ENCODE measurements at regions not wholly inside any gene's neighbourhood (a gene's known extent, or its start where the extent isn't known, plus 50 kb on each side); places are given as distances from the start of the nearest gene placed in this dataset.
"Not testable (repeated sequence)": the region's sequence is repeated elsewhere in the genome, so short reads cannot be mapped to it uniquely, and the experiment has no call there.

GRCh38 chr5:104039871-104040270 is 477.3 kb upstream of the NUDT12 start:
- not testable (repeated sequence) for H3K27me3 ChIP-seq (ENCODE audit: insufficient read depth, low read length); H3K36me3 ChIP-seq (ENCODE audit: insufficient read depth, low read length); H3K4me1 ChIP-seq (ENCODE audit: insufficient read depth, low read length); H3K9ac ChIP-seq (ENCODE audit: low read depth, low read length); H3K4me3 ChIP-seq (ENCODE audit: low read length); H3K27ac ChIP-seq (ENCODE audit: low read depth, low read length); H3K9me3 ChIP-seq (ENCODE audit: insufficient read depth, low read depth, low read length)
- 86% methylated on average over 4 of the region's 4 CpGs for WGBS

GRCh38 chr5:104037136-104037535 is 474.5 kb upstream of the NUDT12 start:
- not testable (repeated sequence) for H3K27me3 ChIP-seq (ENCODE audit: insufficient read depth, low read length); H3K4me1 ChIP-seq (ENCODE audit: insufficient read depth, low read length); H3K36me3 ChIP-seq (ENCODE audit: insufficient read depth, low read length); H3K9ac ChIP-seq (ENCODE audit: low read depth, low read length); H3K27ac ChIP-seq (ENCODE audit: low read depth, low read length); H3K9me3 ChIP-seq (ENCODE audit: insufficient read depth, low read depth, low read length); H3K4me3 ChIP-seq (ENCODE audit: low read length)
- WGBS, result 86% methylated on average over 3 of the region's 4 CpGs

DNA sequence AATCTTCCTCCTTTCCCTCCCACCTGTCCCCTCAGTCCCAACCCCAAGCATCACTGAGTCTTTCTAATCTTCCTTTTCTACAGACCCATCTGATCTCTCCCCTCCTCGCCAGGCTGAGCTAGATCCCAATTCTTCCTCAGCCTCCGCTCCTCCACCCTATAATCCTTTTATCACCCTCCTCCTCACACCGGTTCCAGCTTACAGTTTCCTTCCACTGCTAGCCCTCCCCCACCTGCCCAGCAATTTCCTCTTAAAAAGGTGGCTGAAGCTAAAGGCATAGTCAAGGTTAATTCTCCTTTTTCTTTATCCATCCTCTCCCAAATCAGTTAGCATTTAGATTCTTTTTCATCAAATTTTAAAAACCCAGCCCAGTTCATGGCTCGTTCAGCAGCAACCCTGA is 470.6 kb upstream of the NUDT12 start:
- not testable (repeated sequence) for H3K4me3 ChIP-seq (ENCODE audit: low read length); H3K27ac ChIP-seq (ENCODE audit: low read depth, low read length); H3K27me3 ChIP-seq (ENCODE audit: insufficient read depth, low read length); H3K9ac ChIP-seq (ENCODE audit: low read depth, low read length); H3K9me3 ChIP-seq (ENCODE audit: insufficient read depth, low read depth, low read length); H3K4me1 ChIP-seq (ENCODE audit: insufficient read depth, low read length); H3K36me3 ChIP-seq (ENCODE audit: insufficient read depth, low read length)
- 75% methylated on average over 4 of the region's 4 CpGs for WGBS

- Histone ChIP-seq H3K36me3 (ENCODE audit: insufficient read depth, low read length) (no peaks in the 10 kb centered on the region), H3K4me1 (ENCODE audit: insufficient read depth, low read length) (no peaks in the 10 kb centered on the region), H3K9ac (ENCODE audit: low read depth, low read length) (no peak overlapping the region), H3K27me3 (ENCODE audit: insufficient read depth, low read length) (no peaks in the 10 kb centered on the region), H3K27ac (ENCODE audit: low read depth, low read length) (no peak overlapping the region), H3K9me3 (ENCODE audit: insufficient read depth, low read depth, low read length) (0 out of 2 replicates have a peak, but pooled peaks cover 5% of the 10 kb centered on the region), H3K4me3 (ENCODE audit: low read length) (no peak overlapping the region)
- WGBS, result over 99% methylated on average over 5 of the region's 5 CpGs
Observed at GRCh38 chr5:104024538-104024937, 461.9 kb upstream of the NUDT12 start.

DNA sequence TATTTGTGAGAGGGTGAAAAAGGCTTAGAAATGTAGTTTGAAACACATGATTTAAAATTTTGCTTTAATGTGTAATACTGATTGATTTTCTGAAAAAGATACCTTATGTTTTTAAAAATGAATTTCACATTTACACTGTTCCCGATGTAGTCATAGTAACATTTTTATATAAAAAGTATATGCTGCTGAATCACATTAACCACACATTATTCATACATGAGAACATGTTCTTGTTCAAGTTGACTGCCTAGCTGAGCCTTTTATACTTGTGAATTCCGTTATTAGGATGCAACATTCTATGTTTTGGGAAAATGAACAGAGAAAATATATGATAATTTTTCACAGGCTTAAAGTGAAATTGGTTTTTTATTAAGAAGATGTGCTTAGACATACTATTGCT is 461.1 kb upstream of the NUDT12 start:
- no peaks in the 10 kb centered on the region for H3K4me1 ChIP-seq (ENCODE audit: insufficient read depth, low read length)
- H3K9me3 ChIP-seq (ENCODE audit: insufficient read depth, low read depth, low read length), result peaks cover 13% of the 10 kb centered on the region
- no peaks in the 10 kb centered on the region for H3K27me3 ChIP-seq (ENCODE audit: insufficient read depth, low read length)
- no peak overlapping the region for H3K4me3 ChIP-seq (ENCODE audit: low read length)
- H3K36me3 ChIP-seq (ENCODE audit: insufficient read depth, low read length), result no peaks in the 10 kb centered on the region
- WGBS, result 85% methylated on average over 1 of the region's 2 CpGs
- H3K9ac ChIP-seq (ENCODE audit: low read depth, low read length), result no peak overlapping the region
- no peak overlapping the region for H3K27ac ChIP-seq (ENCODE audit: low read depth, low read length)

GRCh38 chr5:104019956-104020355 is 457.4 kb upstream of the NUDT12 start:
- H3K9ac ChIP-seq (ENCODE audit: low read depth, low read length), result no peak overlapping the region
- WGBS, result 96% methylated on average over 2 of the region's 2 CpGs
- H3K27ac ChIP-seq (ENCODE audit: low read depth, low read length), result no peak overlapping the region
- peaks cover 30% of the 10 kb centered on the region for H3K9me3 ChIP-seq (ENCODE audit: insufficient read depth, low read depth, low read length)
- no peaks in the 10 kb centered on the region for H3K27me3 ChIP-seq (ENCODE audit: insufficient read depth, low read length)
- H3K36me3 ChIP-seq (ENCODE audit: insufficient read depth, low read length), result no peaks in the 10 kb centered on the region
- H3K4me1 ChIP-seq (ENCODE audit: insufficient read depth, low read length), result no peaks in the 10 kb centered on the region
- no peak overlapping the region for H3K4me3 ChIP-seq (ENCODE audit: low read length)

- Histone ChIP-seq H3K4me1 (ENCODE audit: insufficient read depth, low read length) (no peaks in the 10 kb centered on the region), H3K36me3 (ENCODE audit: insufficient read depth, low read length) (no peaks in the 10 kb centered on the region), H3K4me3 (ENCODE audit: low read length) (no peak overlapping the region), H3K27me3 (ENCODE audit: insufficient read depth, low read length) (no peaks in the 10 kb centered on the region), H3K9ac (ENCODE audit: low read depth, low read length) (no peak overlapping the region), H3K9me3 (ENCODE audit: insufficient read depth, low read depth, low read length) (peaks cover 30% of the 10 kb centered on the region), H3K27ac (ENCODE audit: low read depth, low read length) (no peak overlapping the region)
Observed at GRCh38 chr5:104018299-104018698, 455.7 kb upstream of the NUDT12 start.

DNA sequence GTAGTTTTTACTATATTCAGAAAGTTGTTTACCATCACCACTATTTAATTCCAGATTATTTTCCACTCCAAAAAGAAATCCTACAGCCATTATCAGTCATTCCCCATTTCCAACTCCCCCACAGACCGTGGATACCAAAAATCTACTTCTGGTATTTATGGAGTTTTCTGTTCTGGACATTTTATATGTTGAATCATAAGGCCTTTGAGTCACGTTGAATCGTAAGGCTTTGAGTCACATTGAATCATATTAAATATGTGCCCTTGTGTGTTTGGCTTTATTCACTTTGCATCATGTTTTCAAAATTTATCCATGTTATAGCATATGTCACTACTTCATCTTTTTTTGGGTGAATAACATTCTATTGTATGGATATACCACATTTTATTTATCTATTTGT is 454.1 kb upstream of the NUDT12 start:
- no peaks in the 10 kb centered on the region for H3K27me3 ChIP-seq (ENCODE audit: insufficient read depth, low read length)
- H3K4me1 ChIP-seq (ENCODE audit: insufficient read depth, low read length), result no peaks in the 10 kb centered on the region
- 100% methylated on average over 2 of the region's 3 CpGs for WGBS
- no peaks in the 10 kb centered on the region for H3K36me3 ChIP-seq (ENCODE audit: insufficient read depth, low read length)
- H3K4me3 ChIP-seq (ENCODE audit: low read length), result no peak overlapping the region
- no peak overlapping the region for H3K27ac ChIP-seq (ENCODE audit: low read depth, low read length)
- peaks cover 30% of the 10 kb centered on the region for H3K9me3 ChIP-seq (ENCODE audit: insufficient read depth, low read depth, low read length)
- H3K9ac ChIP-seq (ENCODE audit: low read depth, low read length), result no peak overlapping the region

GRCh38 chr5:104015765-104016164 is 453.2 kb upstream of the NUDT12 start:
- H3K27me3 ChIP-seq (ENCODE audit: insufficient read depth, low read length), result no peaks in the 10 kb centered on the region
- peaks cover 30% of the 10 kb centered on the region for H3K9me3 ChIP-seq (ENCODE audit: insufficient read depth, low read depth, low read length)
- H3K4me3 ChIP-seq (ENCODE audit: low read length), result no peak overlapping the region
- no peaks in the 10 kb centered on the region for H3K4me1 ChIP-seq (ENCODE audit: insufficient read depth, low read length)
- H3K27ac ChIP-seq (ENCODE audit: low read depth, low read length), result no peak overlapping the region
- H3K9ac ChIP-seq (ENCODE audit: low read depth, low read length), result no peak overlapping the region
- H3K36me3 ChIP-seq (ENCODE audit: insufficient read depth, low read length), result no peaks in the 10 kb centered on the region
- 91% methylated on average over 2 of the region's 2 CpGs for WGBS

DNA sequence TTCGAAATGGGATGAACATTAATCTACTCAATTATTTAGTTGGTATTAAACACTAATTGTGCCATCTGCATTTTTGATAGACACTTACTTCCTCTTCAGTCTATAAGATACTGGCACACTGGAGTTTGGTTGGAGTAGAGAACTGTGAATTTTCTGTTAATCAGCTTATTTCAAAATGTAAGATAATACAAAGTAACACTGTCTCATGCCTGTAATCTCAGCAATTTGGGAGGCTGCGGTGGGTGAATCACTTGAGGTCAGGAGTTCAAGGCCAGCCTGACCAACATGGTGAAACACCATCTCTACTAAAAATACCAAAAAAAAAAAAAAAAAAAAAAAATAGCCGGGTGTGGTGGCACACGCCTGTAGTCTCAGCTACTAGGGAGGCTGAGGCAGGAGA is 440.2 kb upstream of the NUDT12 start:
- H3K36me3 ChIP-seq (ENCODE audit: insufficient read depth, low read length); H3K9ac ChIP-seq (ENCODE audit: low read depth, low read length); H3K9me3 ChIP-seq (ENCODE audit: insufficient read depth, low read depth, low read length); H3K4me1 ChIP-seq (ENCODE audit: insufficient read depth, low read length); H3K4me3 ChIP-seq (ENCODE audit: low read length); H3K27me3 ChIP-seq (ENCODE audit: insufficient read depth, low read length); H3K27ac ChIP-seq (ENCODE audit: low read depth, low read length): not testable (repeated sequence)
- 100% methylated on average over 3 of the region's 4 CpGs for WGBS

GRCh38 chr5:104001136-104001535 is 438.5 kb upstream of the NUDT12 start:
- Histone ChIP-seq H3K4me3 (ENCODE audit: low read length) (no peak overlapping the region), H3K9me3 (ENCODE audit: insufficient read depth, low read depth, low read length) (no peaks in the 10 kb centered on the region), H3K27ac (ENCODE audit: low read depth, low read length) (no peak overlapping the region), H3K27me3 (ENCODE audit: insufficient read depth, low read length) (no peaks in the 10 kb centered on the region), H3K4me1 (ENCODE audit: insufficient read depth, low read length) (no peaks in the 10 kb centered on the region), H3K9ac (ENCODE audit: low read depth, low read length) (no peak overlapping the region), H3K36me3 (ENCODE audit: insufficient read depth, low read length) (no peaks in the 10 kb centered on the region)
- WGBS, result 78% methylated on average over 1 of the region's 2 CpGs

DNA sequence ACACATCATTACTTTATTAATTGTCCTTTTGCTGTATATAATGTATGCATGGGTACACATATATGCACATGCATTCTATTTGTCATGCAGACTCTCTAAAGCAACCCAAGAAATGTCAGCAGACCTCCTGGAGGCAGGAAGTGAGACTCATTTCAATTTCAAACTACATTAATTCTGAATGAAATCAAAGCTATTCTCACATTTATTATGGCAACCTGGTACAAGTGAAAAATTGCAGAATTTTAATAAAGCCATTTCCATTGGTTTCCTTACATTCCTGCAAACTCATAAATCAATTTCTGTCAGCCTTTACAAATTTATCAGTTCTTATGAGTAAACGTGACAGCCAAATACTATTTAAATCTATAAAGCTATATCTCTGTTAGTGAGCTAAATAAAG is 430.4 kb upstream of the NUDT12 start:
- WGBS, result no CpG with 5 or more reads among the region's 1 CpG
- no peaks in the 10 kb centered on the region for H3K36me3 ChIP-seq (ENCODE audit: insufficient read depth, low read length)
- H3K9me3 ChIP-seq (ENCODE audit: insufficient read depth, low read depth, low read length), result no peaks in the 10 kb centered on the region
- H3K4me1 ChIP-seq (ENCODE audit: insufficient read depth, low read length), result peaks cover 22% of the 10 kb centered on the region
- no peak overlapping the region for H3K9ac ChIP-seq (ENCODE audit: low read depth, low read length)
- no peak overlapping the region for H3K4me3 ChIP-seq (ENCODE audit: low read length)
- H3K27ac ChIP-seq (ENCODE audit: low read depth, low read length), result no peak overlapping the region
- no peaks in the 10 kb centered on the region for H3K27me3 ChIP-seq (ENCODE audit: insufficient read depth, low read length)

All from HUES64 (cell line).